ENCODE measurements at regions not wholly inside any gene's neighbourhood (a gene's known extent, or its start where the extent isn't known, plus 50 kb on each side); places are given as distances from the start of the nearest gene placed in this dataset.
"Not testable (repeated sequence)": the region's sequence is repeated elsewhere in the genome, so short reads cannot be mapped to it uniquely, and the experiment has no call there.

- TF ChIP-seq CTCF (IDR thresholded peaks at IDR 0.05; ENCODE audit: low read depth, low read length); EZH2phosphoT487 (IDR thresholded peaks at IDR 0.05; ENCODE audit: low read depth): not testable (repeated sequence)
Measured at GRCh38 chr20:26181364-26181763, 484.7 kb upstream of the ZNF337 start.

All from OCI-LY3 (cell line).